Stimulated activated CD8-positive, alpha-beta memory T cell treated with anti-CD3 and anti-CD28 coated beads, Interleukin-12 subunit alpha, Interleukin-12 subunit beta, amount 100 ng/mL, for 4 hours (primary cell): ENCODE measurements at regions not wholly inside any gene's neighbourhood (a gene's known extent, or its start where the extent isn't known, plus 50 kb on each side); places are given as distances from the start of the nearest gene placed in this dataset.

Source experiments
- DNase-seq: peaks from one replicate; pipeline ENCODE4 v3.0.0-alpha.2; 2020; ENCODE audit warnings: low read depth

DNA sequence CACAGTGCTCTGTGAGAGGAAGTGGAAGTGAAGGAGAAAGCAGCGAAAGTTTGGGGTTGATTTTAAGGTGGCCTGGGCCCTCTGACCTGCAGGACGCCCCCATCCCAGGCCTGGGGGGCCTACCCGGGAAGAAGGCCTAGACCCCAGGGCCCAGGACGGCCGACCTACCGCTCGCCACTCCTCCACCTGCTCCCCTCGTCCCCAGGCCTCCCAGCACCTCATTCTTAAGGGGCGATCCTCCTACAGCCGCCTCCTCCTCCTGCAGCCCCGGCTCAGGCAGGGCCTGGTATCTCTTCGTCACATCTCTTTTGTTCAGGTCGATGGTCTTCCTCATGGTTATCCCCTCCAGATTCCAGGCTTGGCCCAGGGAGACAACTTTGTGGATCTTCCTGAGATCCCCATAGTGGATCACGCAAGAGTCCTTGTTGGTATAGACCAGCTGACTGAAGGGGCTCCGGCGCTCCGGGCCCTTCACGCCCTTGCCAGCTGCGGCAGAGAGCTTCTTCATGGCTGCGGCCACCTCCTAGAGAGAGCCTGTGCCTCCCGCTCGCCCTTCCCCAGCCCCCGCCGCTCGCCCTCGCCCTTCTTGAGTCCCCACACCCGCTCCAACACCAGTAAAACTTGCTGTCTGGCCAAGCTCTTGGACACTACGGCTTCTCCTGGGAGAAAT, 117.5 kb downstream of the OR13A1 start:
- DNase-seq, result no peak

GRCh38 chr10:45198486-45199204, 116.8 kb downstream of the OR13A1 start:
- DNase-seq, result no peak

DNA sequence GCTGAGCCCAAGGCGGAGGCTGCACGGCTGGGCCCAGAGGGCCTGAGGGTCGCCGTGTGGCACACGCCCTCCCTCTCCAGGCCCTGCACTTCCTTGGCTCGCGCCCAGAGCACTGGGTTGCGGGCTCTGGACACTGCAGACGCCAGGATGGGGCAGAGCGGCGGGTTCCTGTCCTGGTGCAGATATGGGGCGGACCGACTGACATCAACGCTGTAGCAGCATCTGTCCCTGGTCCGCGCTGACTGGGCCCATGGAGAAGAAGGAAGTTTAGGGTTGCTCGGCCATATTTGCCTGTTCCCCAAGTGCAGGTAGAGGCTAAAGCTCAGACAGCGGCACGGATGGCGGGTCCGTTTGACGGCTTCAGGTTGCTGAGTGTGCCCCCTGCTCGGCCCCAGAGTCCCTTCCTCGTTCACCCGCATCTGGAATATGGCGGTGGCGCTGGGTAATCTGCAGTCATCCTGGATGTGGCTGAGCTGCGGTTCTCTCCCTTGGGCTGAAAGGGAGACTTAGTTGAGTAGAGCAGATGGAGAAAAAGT, 116.1 kb downstream of the OR13A1 start:
- DNase-seq, result no peak

DNA sequence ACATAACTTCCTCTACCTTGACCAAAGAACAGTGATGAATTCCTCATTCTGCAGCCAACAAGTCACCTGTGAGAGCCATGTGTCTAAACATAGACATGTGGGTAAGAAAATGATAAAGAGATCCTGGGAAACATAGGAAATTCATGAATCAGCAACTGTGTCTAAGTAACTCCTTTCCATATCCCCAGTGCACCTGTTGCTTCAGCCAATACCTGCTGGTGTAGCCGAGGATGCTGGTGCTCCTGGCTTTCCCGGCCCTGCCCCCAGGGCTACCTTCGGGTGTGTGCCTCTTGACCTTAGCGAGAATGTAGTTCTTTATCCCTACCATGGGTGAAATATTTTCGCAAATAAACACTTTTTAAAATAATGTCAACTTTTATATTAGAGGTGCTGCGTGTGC, 114.1 kb downstream of the OR13A1 start:
- DNase-seq, result no peak

DNA sequence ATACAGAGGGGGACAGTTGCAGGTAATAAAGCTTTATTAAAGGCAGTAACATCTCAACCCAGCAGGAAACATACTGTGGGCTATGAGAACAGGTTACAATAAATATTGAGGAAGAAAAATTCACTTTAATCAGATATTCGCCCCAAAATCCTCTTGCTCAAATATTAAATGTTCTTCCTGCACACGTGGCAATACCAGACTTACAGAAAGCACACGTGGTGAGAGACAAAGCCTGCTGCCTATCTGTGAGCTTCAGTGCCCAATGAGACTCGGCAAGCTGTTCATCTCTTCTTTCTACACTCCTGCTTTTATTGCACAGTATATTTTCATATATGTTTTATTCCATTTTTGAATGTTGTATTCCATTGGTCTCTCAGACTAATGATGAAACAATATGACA, 113.2 kb downstream of the OR13A1 start:
- DNase-seq, result no peak

GRCh38 chr10:45204954-45205775, 110.2 kb downstream of the OR13A1 start:
- no peak for DNase-seq

DNA sequence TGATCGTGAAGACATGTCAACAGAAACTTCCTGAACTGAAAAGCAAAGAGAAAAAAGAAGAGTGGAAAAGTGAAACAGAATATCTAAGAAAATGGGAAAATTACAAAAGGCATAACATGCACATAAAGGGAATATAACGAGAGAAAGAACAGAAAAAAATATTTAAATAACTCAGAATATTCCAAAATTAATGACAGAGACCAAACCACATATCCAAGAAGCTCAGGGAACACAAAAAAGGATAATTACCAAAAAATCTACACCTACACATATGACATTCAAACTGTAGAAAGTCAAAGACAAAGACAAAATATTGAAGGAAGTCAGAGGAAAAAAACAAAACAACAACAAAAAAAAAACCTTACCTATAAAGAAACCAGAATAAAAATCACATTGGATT, 105.5 kb downstream of the OR13A1 start:
- DNase-seq, result no peak

DNA sequence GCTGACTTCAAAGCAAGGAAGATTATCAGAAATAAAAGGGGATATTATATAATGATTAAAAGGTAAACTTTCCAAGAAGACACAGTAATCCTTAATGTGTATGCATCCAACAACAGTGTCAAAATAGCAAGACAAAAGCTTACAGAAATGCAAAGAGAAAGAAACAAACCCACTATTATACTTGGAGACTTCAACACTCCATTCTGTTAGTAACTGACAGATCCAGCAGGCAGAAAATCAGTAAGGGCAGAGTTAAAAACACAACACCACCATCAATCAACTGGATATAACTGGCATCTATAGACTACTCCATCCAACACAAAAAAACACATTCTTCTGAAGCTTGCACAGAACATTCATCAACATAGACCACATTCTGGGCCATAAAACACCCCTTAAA, 103.8 kb downstream of the OR13A1 start:
- no peak for DNase-seq

GRCh38 chr10:45219416-45219815, 96.0 kb downstream of the OR13A1 start:
- DNase-seq, result no peak

DNA sequence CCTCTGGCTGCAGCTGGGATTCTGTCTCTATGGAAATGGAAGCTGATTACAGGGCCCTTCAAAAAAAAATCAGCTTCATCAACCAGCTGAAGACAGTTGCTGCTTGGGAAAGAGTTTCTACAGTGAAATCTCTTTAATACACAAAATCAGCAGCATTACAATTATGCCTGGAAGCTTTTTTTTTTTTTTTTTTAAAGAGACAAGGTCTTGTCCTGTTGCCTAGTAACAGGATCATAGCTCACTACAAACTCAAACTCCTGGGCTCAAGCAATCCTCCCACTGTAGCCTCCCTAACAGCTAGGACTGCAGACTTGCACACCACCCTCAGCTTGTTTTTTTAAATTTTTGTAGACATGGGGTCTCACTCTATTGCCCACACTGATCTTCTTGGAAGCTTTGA, 94.5 kb downstream of the OR13A1 start:
- DNase-seq, result no peak

DNA sequence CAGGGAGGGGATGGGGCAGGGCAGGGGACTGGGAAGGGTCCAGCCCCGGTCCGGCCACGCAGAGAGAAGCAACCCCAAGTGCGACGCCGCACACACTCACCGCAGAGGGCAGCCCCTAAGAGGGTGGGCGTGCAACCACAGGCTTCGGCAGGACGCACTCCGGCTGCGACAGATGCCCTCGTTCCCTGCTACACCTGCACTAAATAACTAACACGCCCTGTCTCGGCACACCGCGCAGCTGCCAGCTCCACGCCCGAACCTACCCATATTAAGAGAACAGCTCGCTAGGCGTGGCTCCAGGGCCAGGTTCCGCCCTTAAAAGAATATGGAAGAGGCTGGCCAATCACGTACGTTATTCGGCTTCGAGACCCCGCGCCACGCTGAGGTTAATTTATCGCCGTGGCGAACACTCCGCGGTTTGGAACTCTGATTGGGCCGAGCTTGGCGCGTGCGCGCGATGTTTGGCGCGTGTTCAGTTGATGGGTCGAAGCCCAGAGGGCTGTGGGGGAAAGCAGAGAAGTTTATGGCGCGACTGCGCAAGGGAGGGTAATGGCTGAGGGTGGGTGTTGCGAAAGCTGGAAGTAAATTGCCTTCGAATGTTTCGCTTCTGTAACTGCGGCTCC, 91.1 kb downstream of the OR13A1 start:
- no peak for DNase-seq

GRCh38 chr10:45227042-45227441, 88.4 kb downstream of the OR13A1 start:
- no peak for DNase-seq

DNA sequence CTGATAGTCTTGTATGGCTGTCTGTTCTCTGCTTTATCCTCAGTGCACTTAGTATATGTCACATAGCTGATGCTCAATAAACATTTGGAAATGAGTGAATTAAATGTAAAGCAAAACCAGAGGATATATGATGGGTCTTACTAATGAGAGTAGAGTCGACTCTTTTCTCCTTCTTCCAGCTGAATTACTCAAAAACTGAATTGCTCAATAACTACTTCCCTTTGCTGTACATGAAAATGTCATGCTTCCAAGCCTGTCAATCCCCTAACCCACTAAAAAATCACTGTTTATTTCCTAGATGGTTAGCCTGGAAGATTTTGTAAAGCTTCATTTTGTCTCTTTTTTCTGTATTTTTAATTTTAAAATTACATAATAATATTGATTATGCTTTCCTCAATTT, 88.0 kb downstream of the OR13A1 start:
- DNase-seq, result no peak

GRCh38 chr10:45229823-45230222, 85.6 kb downstream of the OR13A1 start:
- DNase-seq, result no peak

- DNase-seq, result peak; percentile 5
These were observed 80.1 kb downstream of the OR13A1 start for GRCh38 chr10:45235260-45235769.

GRCh38 chr10:45235798-45236220, 79.6 kb downstream of the OR13A1 start:
- no peak for DNase-seq

DNA sequence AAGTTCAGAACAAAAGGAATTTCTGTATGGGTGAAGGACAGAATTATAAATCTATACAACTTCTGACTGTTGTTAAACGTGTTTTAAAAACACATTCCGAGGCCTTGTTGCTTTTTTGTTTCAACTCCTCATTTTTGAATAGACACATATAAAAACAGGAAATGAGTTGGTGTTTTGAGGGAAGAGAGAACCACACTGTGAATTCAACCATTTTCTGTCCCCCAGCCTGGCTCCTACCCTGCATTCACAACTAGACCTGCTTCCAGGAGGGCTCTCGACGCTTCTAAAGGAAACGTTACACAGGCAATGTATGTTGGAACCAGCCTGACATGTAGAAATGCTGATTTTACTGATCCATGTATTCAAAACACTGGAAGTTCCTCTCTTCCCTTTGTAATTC, 76.5 kb downstream of the OR13A1 start:
- DNase-seq, result no peak

DNA sequence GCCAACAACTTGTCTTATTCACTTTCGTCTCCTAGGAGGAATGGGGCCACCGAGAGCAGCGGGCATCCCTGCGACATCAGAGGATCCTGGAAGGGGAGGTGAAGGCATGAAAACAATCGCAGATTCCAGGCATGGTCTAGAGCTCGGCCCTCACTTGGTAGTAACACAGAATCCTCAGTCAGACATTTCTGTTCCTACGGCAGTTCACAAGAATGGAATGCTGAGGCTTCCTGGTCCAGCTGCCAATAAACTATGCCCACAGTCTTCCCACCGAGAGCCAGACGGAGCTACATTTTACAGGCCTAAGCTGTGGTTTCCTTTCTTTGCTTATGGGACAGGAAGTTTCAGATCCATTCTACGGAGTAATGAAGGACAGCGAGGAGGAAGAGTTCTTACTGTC, 75.8 kb downstream of the OR13A1 start:
- DNase-seq, result no peak

GRCh38 chr10:45241865-45242520, 73.4 kb downstream of the OR13A1 start:
- DNase-seq, result no peak

GRCh38 chr10:45243261-45243660, 72.1 kb downstream of the OR13A1 start:
- DNase-seq, result no peak

DNA sequence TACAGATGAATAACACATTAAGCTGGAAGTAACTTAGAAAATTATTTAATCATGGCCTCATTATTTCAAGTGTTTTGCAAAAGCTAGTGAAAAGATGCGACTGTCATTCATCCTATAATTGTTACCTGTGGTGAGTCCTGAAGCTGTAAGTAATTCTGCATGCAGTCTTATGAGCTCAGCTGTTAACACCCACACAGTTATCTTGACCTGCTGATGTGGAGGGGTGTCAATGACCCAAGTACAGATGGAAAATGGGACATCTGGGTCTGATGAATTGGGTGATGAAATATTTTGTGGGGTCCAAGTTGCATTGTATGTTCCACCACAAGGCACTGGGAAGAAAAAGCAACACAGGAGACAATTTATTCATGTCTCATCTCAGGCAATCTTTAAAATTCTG, 68.9 kb downstream of the OR13A1 start:
- DNase-seq, result no peak
